ENCODE measurements at regions not wholly inside any gene's neighbourhood (a gene's known extent, or its start where the extent isn't known, plus 50 kb on each side); places are given as distances from the start of the nearest gene placed in this dataset.

DNA sequence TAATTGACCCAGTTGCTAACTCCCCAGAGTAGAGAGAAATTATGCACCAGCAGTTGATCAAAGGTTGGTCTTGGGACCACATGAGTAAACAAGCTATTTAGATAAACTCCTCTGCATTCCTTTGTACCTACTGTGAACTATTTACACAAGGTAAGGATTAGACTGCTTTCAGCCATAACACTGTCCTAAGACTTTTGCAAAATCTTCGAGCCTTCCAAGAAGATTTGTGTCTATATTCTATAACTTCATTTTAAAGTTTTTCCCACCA, 108.5 kb upstream of the UNC13C start:
- Histone ChIP-seq H3K4me1 (ENCODE audit: control insufficient read depth in 2 of 2, insufficient read depth in 2 of 2, low read length in 2 of 2) (no peaks in the 10 kb centered on the region), H2AFZ (ENCODE audit: insufficient read depth, low read depth, low read length, poor library complexity, severe bottlenecking) (no peak overlapping the region), H3K27ac (ENCODE audit: low read length in 2 of 2) (no peak overlapping the region), H3K27me3 (replicated peaks in 1 of 4; ENCODE audit: control extremely low read depth in 1 of 4, control insufficient read depth in 3 of 4, insufficient read depth in 4 of 4, low read length in 3 of 4) (no peaks in the 10 kb centered on the region), H3K79me2 (ENCODE audit: control insufficient read depth, insufficient read depth, low read length) (no peaks in the 10 kb centered on the region), H3K9ac (ENCODE audit: low read length) (no peak overlapping the region), H3K36me3 (replicated peaks in 1 of 2; ENCODE audit: control extremely low read depth in 1 of 2, control insufficient read depth in 1 of 2, extremely low read depth in 1 of 2, insufficient read depth in 2 of 2, low read length in 1 of 2) (no peaks in the 10 kb centered on the region), H3K9me3 (ENCODE audit: control extremely low read depth in 1 of 3, control insufficient read depth in 2 of 3, insufficient read depth in 1 of 3, low read length in 2 of 3) (peaks cover 0 to 4% (median 0%) of the 10 kb centered on the region in 3 donors), H4K20me1 (ENCODE audit: control insufficient read depth, insufficient read depth, low read length, poor library complexity, severe bottlenecking) (no peaks in the 10 kb centered on the region), H3K4me3 (ENCODE audit: control extremely low read depth in 1 of 5, extremely low read depth in 1 of 5, insufficient read depth in 1 of 5, low read depth in 2 of 5, low read length in 4 of 5) (no peak overlapping the region), H3K4me2 (replicated peaks; ENCODE audit: low read depth, low read length, poor library complexity, severe bottlenecking) (no peak overlapping the region)
- TF ChIP-seq CTCF (IDR thresholded peaks at IDR 0.05) (no peak), EZH2 (IDR thresholded peaks at IDR 0.05; ENCODE audit: borderline replicate concordance, insufficient read depth, low read depth, low read length, poor library complexity, severe bottlenecking) (no peak)
- ChIA-PET CTCF (no interaction called here), POLR2A (no interaction called here)
- Mint-ChIP-seq H3K4me1 (no peaks in the 10 kb centered on the region), H3K27me3 (no peaks in the 10 kb centered on the region), H3K9me3 (ENCODE audit: insufficient read depth) (no peaks in the 10 kb centered on the region), H3K4me3 (no peak overlapping the region), H3K27ac (no peak overlapping the region)
- WGBS (ENCODE audit: insufficient coverage), result no CpG with 5 or more reads among the region's 1 CpG
- intact Hi-C loops (cut with micrococcal nuclease), result no loop called here
- ATAC-seq (ENCODE audit: low read depth) (no peak), DNase-seq (no peak)

GRCh38 chr15:53869044-53869805, 109.0 kb upstream of the UNC13C start:
- Histone ChIP-seq H3K36me3 (replicated peaks in 1 of 2; ENCODE audit: control extremely low read depth in 1 of 2, control insufficient read depth in 1 of 2, extremely low read depth in 1 of 2, insufficient read depth in 2 of 2, low read length in 1 of 2) (no peaks in the 10 kb centered on the region), H3K79me2 (ENCODE audit: control insufficient read depth, insufficient read depth, low read length) (no peaks in the 10 kb centered on the region), H3K4me1 (ENCODE audit: control insufficient read depth in 2 of 2, insufficient read depth in 2 of 2, low read length in 2 of 2) (no peaks in the 10 kb centered on the region), H3K9ac (ENCODE audit: low read length) (no peak overlapping the region), H3K4me3 (ENCODE audit: control extremely low read depth in 1 of 5, extremely low read depth in 1 of 5, insufficient read depth in 1 of 5, low read depth in 2 of 5, low read length in 4 of 5) (no peak overlapping the region), H2AFZ (ENCODE audit: insufficient read depth, low read depth, low read length, poor library complexity, severe bottlenecking) (no peak overlapping the region), H4K20me1 (ENCODE audit: control insufficient read depth, insufficient read depth, low read length, poor library complexity, severe bottlenecking) (no peaks in the 10 kb centered on the region), H3K27ac (ENCODE audit: low read length in 2 of 2) (no peak overlapping the region), H3K9me3 (ENCODE audit: control extremely low read depth in 1 of 3, control insufficient read depth in 2 of 3, insufficient read depth in 1 of 3, low read length in 2 of 3) (peaks cover 0 to 4% (median 0%) of the 10 kb centered on the region in 3 donors), H3K4me2 (replicated peaks; ENCODE audit: low read depth, low read length, poor library complexity, severe bottlenecking) (no peak overlapping the region), H3K27me3 (replicated peaks in 1 of 4; ENCODE audit: control extremely low read depth in 1 of 4, control insufficient read depth in 3 of 4, insufficient read depth in 4 of 4, low read length in 3 of 4) (no peaks in the 10 kb centered on the region)
- WGBS (ENCODE audit: insufficient coverage), result 90% methylated on average over 3 of the region's 7 CpGs
- no peaks in the 10 kb centered on the region for H3K4me1 Mint-ChIP-seq
- no peak overlapping the region for H3K27ac Mint-ChIP-seq
- TF ChIP-seq CTCF (IDR thresholded peaks at IDR 0.05), result no peak
- no peak for TF ChIP-seq EZH2 (IDR thresholded peaks at IDR 0.05; ENCODE audit: borderline replicate concordance, insufficient read depth, low read depth, low read length, poor library complexity, severe bottlenecking)
- H3K4me3 Mint-ChIP-seq, result no peak overlapping the region
- CTCF ChIA-PET, result no interaction called here
- H3K27me3 Mint-ChIP-seq, result no peaks in the 10 kb centered on the region
- DNase-seq (no peak), ATAC-seq (ENCODE audit: low read depth) (no peak)
- POLR2A ChIA-PET, result no interaction called here
- intact Hi-C loops (cut with micrococcal nuclease), result no loop called here
- H3K9me3 Mint-ChIP-seq (ENCODE audit: insufficient read depth), result no peaks in the 10 kb centered on the region
